Suprapubic skin (tissue), 4 donors: ENCODE measurements at regions not wholly inside any gene's neighbourhood (a gene's known extent, or its start where the extent isn't known, plus 50 kb on each side); places are given as distances from the start of the nearest gene placed in this dataset.

Experiments
- DNase-seq, 2 donors: peaks; one replicate each; pipeline ENCODE4 v3.0.0-alpha.2; 2019; ENCODE audit warnings: low spot score in 2 of 2
- H3K27ac ChIP-seq: fragments of 200-600 bp; sonication (generic); one replicate; pipeline ENCODE4 v1.5.1; 2019
- H3K27me3 ChIP-seq: fragments of 200-600 bp; sonication (generic); one replicate; pipeline ENCODE4 v1.5.1; 2019
- H3K36me3 ChIP-seq: fragments of 200-600 bp; sonication (generic); one replicate; pipeline ENCODE4 v1.5.1; 2019
- H3K4me1 ChIP-seq: fragments of 200-600 bp; sonication (generic); one replicate; pipeline ENCODE4 v1.5.1; 2019
- H3K4me3 ChIP-seq: fragments of 200-600 bp; sonication (generic); one replicate; pipeline ENCODE4 v1.5.1; 2019; ENCODE audit warnings: mild to moderate bottlenecking
- H3K9me3 ChIP-seq: fragments of 200-600 bp; sonication (generic); one replicate; pipeline ENCODE4 v1.5.1; 2019
- CTCF ChIP-seq, 2 donors: fragments of 200-600 bp in 1 of 2; fragments of 450-650 bp in 1 of 2; sonication (generic) in 1 of 2; IDR thresholded peaks; one replicate each; pipeline ENCODE4 v1.5.1; 2016 to 2019; ENCODE audit warnings: antibody characterized with exemption in 2 of 2, mild to moderate bottlenecking in 1 of 2, moderate library complexity in 1 of 2
- EP300 ChIP-seq: sonication (generic); formaldehyde crosslinking; IDR thresholded peaks from one replicate; pipeline ENCODE4 v1.6.1; 2017; ENCODE audit warnings: antibody characterized with exemption
- POLR2A ChIP-seq, 2 donors: fragments of 450-650 bp; IDR thresholded peaks; one replicate each; pipeline ENCODE4 v1.6.1; 2017; ENCODE audit warnings: antibody characterized with exemption in 2 of 2, mild to moderate bottlenecking in 2 of 2, moderate library complexity in 2 of 2
- POLR2AphosphoS5 ChIP-seq, 3 donors: sonication (generic); formaldehyde crosslinking; IDR thresholded peaks; one replicate each; pipeline ENCODE4 v1.6.1; 2017; ENCODE audit warnings: antibody characterized with exemption in 3 of 3
- WGBS: methylation state at CpG from one replicate; pipeline ENCODE4 v1.1.5; 2018; 5-methylcytosine and 5-hydroxymethylcytosine counted together

GRCh38 chr13:69410761-69411160 lies 696.9 kb upstream of the ATXN8OS start:
- H3K4me3 ChIP-seq = no peak overlapping the region
- no peak for DNase-seq
- H3K9me3 ChIP-seq = no peaks in the 10 kb centered on the region
- WGBS = 84% methylated on average over 1 of the region's 1 CpG
- TF ChIP-seq POLR2AphosphoS5 (IDR thresholded peaks at IDR 0.05) (no peak), POLR2A (IDR thresholded peaks at IDR 0.05) (no peak), CTCF (IDR thresholded peaks at IDR 0.05) (no peak), EP300 (no peak)
- no peaks in the 10 kb centered on the region for H3K4me1 ChIP-seq
- H3K27me3 ChIP-seq = no peaks in the 10 kb centered on the region
- H3K27ac ChIP-seq = no peak overlapping the region
- H3K36me3 ChIP-seq = no peaks in the 10 kb centered on the region

GRCh38 chr13:69391756-69392155 lies 715.9 kb upstream of the ATXN8OS start:
- no peak for TF ChIP-seq CTCF (IDR thresholded peaks at IDR 0.05)
- no peak for TF ChIP-seq POLR2A (IDR thresholded peaks at IDR 0.05)
- TF ChIP-seq POLR2AphosphoS5 (IDR thresholded peaks at IDR 0.05) = no peak
- no peak for TF ChIP-seq EP300
- no peak overlapping the region for H3K4me3 ChIP-seq
- no peak overlapping the region for H3K27ac ChIP-seq
- WGBS = 63% methylated on average over 2 of the region's 2 CpGs
- no peaks in the 10 kb centered on the region for H3K9me3 ChIP-seq
- no peaks in the 10 kb centered on the region for H3K4me1 ChIP-seq
- H3K27me3 ChIP-seq = no peaks in the 10 kb centered on the region
- no peaks in the 10 kb centered on the region for H3K36me3 ChIP-seq
- DNase-seq = no peak

GRCh38 chr13:69389899-69390298 lies 717.7 kb upstream of the ATXN8OS start:
- 41% methylated on average over 4 of the region's 4 CpGs for WGBS

DNA sequence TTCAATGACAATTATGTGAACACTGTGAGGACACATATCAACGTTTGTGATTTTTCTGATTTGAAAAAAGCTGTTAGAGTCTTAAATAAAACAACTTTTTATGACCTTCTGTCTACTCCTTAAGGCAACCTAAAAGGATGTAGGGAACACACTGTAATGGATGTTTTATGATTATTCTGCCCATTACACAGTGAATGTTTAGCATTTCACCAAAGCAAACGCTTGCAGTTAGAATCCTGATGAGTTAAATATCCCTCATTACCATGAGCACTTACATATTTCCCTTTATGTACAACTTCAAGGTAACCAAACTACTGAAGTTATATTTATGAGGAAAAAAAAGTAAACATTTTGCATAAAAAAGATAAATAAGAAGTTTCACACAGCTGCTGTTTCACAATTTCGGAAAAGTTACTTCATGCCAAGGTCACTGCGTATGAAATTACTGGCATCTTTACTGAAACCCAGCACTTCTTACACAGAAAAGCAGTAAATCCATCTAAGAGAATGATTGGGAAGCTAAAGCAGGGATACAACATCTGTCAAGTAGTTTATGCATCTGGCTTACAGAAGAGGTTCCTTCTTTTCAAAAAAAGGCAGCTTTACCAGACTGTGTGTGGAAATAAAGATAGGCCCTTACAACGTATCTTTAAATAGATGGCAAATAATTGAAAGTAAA lies 733.7 kb upstream of the ATXN8OS start:
- H3K36me3 ChIP-seq = no peaks in the 10 kb centered on the region
- DNase-seq = no peak
- H3K27ac ChIP-seq = no peak overlapping the region
- no peaks in the 10 kb centered on the region for H3K27me3 ChIP-seq
- no peak overlapping the region for H3K4me3 ChIP-seq
- TF ChIP-seq CTCF (IDR thresholded peaks at IDR 0.05) = no peak
- no peak for TF ChIP-seq EP300
- TF ChIP-seq POLR2AphosphoS5 (IDR thresholded peaks at IDR 0.05) = no peak
- no peak for TF ChIP-seq POLR2A (IDR thresholded peaks at IDR 0.05)
- H3K4me1 ChIP-seq = no peaks in the 10 kb centered on the region
- H3K9me3 ChIP-seq = no peaks in the 10 kb centered on the region
- 54% methylated on average over 5 of the region's 5 CpGs for WGBS

More at GRCh38 chr13:69389899-69390298, 717.7 kb upstream of the ATXN8OS start:
- no peak for DNase-seq
- TF ChIP-seq POLR2AphosphoS5 (IDR thresholded peaks at IDR 0.05) (no peak), CTCF (IDR thresholded peaks at IDR 0.05) (no peak)
- H3K36me3 ChIP-seq = no peaks in the 10 kb centered on the region
- H3K4me1 ChIP-seq = no peaks in the 10 kb centered on the region
- no peaks in the 10 kb centered on the region for H3K27me3 ChIP-seq
- H3K27ac ChIP-seq = no peak overlapping the region
- H3K4me3 ChIP-seq = no peak overlapping the region
- no peaks in the 10 kb centered on the region for H3K9me3 ChIP-seq

DNA sequence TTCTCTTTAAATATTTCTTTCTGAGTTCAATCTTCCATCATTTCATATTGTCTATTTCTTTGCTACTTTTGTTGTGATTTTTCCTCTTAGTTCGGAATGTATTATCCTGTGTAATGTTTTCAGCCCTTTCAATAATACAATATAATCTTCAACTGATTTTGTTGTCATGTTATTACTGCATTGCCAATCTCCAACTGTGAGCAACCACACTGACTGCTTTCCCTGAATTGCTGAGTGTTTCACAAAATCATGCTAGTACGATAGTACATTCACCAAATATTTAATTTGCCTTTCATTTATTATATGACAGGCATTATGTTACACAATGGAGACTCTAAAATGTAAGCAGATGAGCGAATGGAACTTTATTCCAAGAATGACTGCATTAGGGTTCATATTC lies 744.3 kb upstream of the ATXN8OS start:
- Histone ChIP-seq H3K4me3 (no peak overlapping the region), H3K9me3 (no peaks in the 10 kb centered on the region), H3K27ac (no peak overlapping the region), H3K4me1 (no peaks in the 10 kb centered on the region), H3K36me3 (no peaks in the 10 kb centered on the region), H3K27me3 (no peaks in the 10 kb centered on the region)
- no peak for TF ChIP-seq EP300
- no peak for TF ChIP-seq CTCF (IDR thresholded peaks at IDR 0.05)
- no peak for TF ChIP-seq POLR2A (IDR thresholded peaks at IDR 0.05)
- TF ChIP-seq POLR2AphosphoS5 (IDR thresholded peaks at IDR 0.05) = no peak
- WGBS = 89% methylated on average over 3 of the region's 3 CpGs
- no peak for DNase-seq
